ENCODE measurements at regions not wholly inside any gene's neighbourhood (a gene's known extent, or its start where the extent isn't known, plus 50 kb on each side); places are given as distances from the start of the nearest gene placed in this dataset.
"Not testable (repeated sequence)": the region's sequence is repeated elsewhere in the genome, so short reads cannot be mapped to it uniquely, and the experiment has no call there.

DNA sequence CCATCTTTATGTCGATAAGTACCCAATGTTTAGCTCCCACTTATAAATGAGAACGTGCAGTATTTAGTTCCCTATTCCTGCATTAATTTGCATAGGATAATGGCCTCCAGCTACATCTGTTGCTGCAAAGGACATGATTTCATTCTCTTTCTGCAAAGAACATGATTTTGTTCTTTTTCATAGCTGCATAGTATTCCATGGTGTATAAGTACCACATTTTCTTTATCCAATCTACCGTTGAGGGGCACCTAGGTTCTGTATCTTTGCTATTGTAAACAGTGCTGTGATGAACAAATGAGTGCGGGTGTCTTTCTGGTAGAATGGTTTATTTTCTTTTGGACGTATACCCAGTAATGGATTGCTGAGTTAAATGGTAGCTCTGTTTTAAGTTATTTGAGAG lies 63.0 kb downstream of the HLX start:
- Histone ChIP-seq H3K27ac (no peak overlapping the region), H3K4me1 (no peaks in the 10 kb centered on the region), H3K36me3 (no peaks in the 10 kb centered on the region), H3K27me3 (no peaks in the 10 kb centered on the region), H3K9me3 (no peaks in the 10 kb centered on the region), H3K4me3 (no peak overlapping the region)
- TF ChIP-seq CTCF (IDR thresholded peaks at IDR 0.05), result no peak
- DNase-seq (ENCODE audit: low spot score), result no peak

DNA sequence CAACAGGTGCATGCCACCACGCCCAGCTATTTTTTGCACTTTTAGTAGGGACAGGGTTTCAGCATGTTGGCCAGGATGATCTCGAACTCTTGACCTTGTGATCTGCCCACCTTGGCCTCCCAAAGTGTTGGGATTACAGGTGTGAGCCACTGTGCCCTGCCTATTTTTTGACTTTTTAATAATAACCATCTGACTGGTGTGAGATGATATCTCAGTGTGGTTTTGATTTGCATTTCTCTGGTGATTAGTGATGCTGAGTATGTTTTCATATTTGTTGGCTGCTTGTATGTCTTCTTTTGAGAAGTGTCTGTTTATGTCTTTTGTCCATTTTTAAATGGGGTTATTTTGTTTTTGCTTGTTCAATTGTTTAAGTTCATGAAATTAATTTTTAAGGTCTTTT lies 63.7 kb downstream of the HLX start:
- not testable (repeated sequence) for H3K36me3 ChIP-seq; DNase-seq (ENCODE audit: low spot score); H3K4me1 ChIP-seq; H3K27ac ChIP-seq; H3K27me3 ChIP-seq; H3K9me3 ChIP-seq; H3K4me3 ChIP-seq

GRCh38 chr1:220943319-220943996 lies 64.2 kb downstream of the HLX start:
- Histone ChIP-seq H3K4me3 (no peak overlapping the region), H3K27ac (no peak overlapping the region), H3K9me3 (no peaks in the 10 kb centered on the region), H3K4me1 (no peaks in the 10 kb centered on the region), H3K27me3 (no peaks in the 10 kb centered on the region), H3K36me3 (no peaks in the 10 kb centered on the region)
- DNase-seq (ENCODE audit: low spot score), result no peak
- no peak for TF ChIP-seq CTCF (IDR thresholded peaks at IDR 0.05)

- Histone ChIP-seq H3K36me3 (no peaks in the 10 kb centered on the region), H3K27me3 (no peaks in the 10 kb centered on the region), H3K27ac (no peak overlapping the region), H3K4me3 (no peak overlapping the region), H3K9me3 (peaks cover 0 to 20% of the 10 kb centered on the region in 2 donors), H3K4me1 (no peaks in the 10 kb centered on the region)
- TF ChIP-seq CTCF (IDR thresholded peaks at IDR 0.05), result no peak
- DNase-seq (ENCODE audit: low spot score), result no peak
Measured at GRCh38 chr1:220950576-220950975, 71.3 kb downstream of the HLX start.

DNA sequence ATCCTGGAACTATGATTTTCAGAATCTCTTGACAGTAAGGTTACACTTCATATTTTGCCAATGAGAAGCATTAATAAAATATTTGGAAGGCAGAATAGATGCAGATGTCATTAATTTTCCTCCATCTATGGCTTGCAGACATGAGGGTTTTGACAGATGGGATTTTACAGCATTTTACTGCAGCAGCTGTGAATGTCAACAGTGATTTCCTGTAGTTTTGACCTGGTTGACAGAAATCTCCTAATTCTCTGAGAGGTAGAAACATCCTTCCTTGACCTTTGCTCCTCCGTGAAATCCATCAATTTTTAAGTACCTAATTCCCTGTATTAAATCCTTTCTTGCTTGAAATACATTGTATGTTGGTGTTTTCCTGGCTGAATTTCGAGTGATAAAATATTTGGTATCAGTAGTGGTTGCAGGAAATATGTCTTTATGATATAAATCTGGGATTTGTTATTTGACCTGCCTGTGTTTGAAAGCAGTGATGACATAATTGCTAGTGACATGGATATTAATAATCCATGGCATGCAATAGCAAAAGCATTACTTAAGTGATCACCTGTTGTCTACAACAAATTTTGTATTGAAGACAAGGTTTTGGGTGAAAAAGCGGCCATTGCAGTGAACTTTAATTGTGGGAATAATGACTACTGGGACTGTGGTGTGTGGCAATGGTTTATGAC lies 73.9 kb downstream of the HLX start:
- Histone ChIP-seq H3K27ac (no peak overlapping the region), H3K4me1 (no peaks in the 10 kb centered on the region), H3K27me3 (no peaks in the 10 kb centered on the region), H3K4me3 (no peak overlapping the region), H3K36me3 (no peaks in the 10 kb centered on the region), H3K9me3 (peaks cover 0 to 20% of the 10 kb centered on the region in 2 donors)
- no peak for DNase-seq (ENCODE audit: low spot score)
- TF ChIP-seq CTCF (IDR thresholded peaks at IDR 0.05), result no peak

GRCh38 chr1:220954321-220955075 lies 75.3 kb downstream of the HLX start:
- no peaks in the 10 kb centered on the region for H3K36me3 ChIP-seq
- no peaks in the 10 kb centered on the region for H3K4me1 ChIP-seq
- H3K27me3 ChIP-seq, result no peaks in the 10 kb centered on the region
- TF ChIP-seq CTCF (IDR thresholded peaks at IDR 0.05), result no peak
- H3K4me3 ChIP-seq, result no peak overlapping the region
- H3K9me3 ChIP-seq, result peaks cover 0 to 19% of the 10 kb centered on the region in 2 donors
- no peak for DNase-seq (ENCODE audit: low spot score)
- H3K27ac ChIP-seq, result no peak overlapping the region
